IPS DF 6.9 (cell line): ENCODE measurements at regions not wholly inside any gene's neighbourhood (a gene's known extent, or its start where the extent isn't known, plus 50 kb on each side); places are given as distances from the start of the nearest gene placed in this dataset.
A peak's percentile ranks its signal among the peaks of the same experiment; 100 is the strongest.
"Not testable (repeated sequence)": the region's sequence is repeated elsewhere in the genome, so short reads cannot be mapped to it uniquely, and the experiment has no call there.

Experiments used
- DNase-seq: peaks from one replicate; pipeline ENCODE4 v3.0.0-alpha.2; 2013; ENCODE audit warnings: low read depth, low spot score
- H3K27ac ChIP-seq: one replicate; pipeline ENCODE4 v1.5.1; 2013; ENCODE audit warnings: low read length, control low read depth
- H3K27me3 ChIP-seq: 2 replicates; pipeline ENCODE4 v1.6.1; 2013; ENCODE audit warnings: mild to moderate bottlenecking, low read length; ENCODE audit not compliant: control insufficient read depth, insufficient read depth
- H3K36me3 ChIP-seq: 2 replicates; pipeline ENCODE4 v1.6.1; 2013; ENCODE audit warnings: low read length; ENCODE audit not compliant: control insufficient read depth, insufficient read depth
- H3K4me1 ChIP-seq: 2 replicates; pipeline ENCODE4 v1.6.1; 2013; ENCODE audit warnings: low read length; ENCODE audit not compliant: control insufficient read depth, insufficient read depth
- H3K4me3 ChIP-seq: 2 replicates; pipeline ENCODE4 v1.5.1; 2013; ENCODE audit warnings: mild to moderate bottlenecking, low read length
- H3K9me3 ChIP-seq: 2 replicates; pipeline ENCODE4 v1.6.1; 2013; ENCODE audit warnings: low read length, inconsistent platforms; ENCODE audit not compliant: control insufficient read depth, insufficient read depth
- WGBS: extraction: QIAGEN DNeasy Blood & Tissue Kit; methylation state at CpG from one replicate; pipeline ENCODE4 v1.1.7; 2013; ENCODE audit warnings: mixed read lengths, missing lambda C conversion rate; ENCODE audit not compliant: insufficient read length, insufficient coverage; 5-methylcytosine and 5-hydroxymethylcytosine counted together

DNA sequence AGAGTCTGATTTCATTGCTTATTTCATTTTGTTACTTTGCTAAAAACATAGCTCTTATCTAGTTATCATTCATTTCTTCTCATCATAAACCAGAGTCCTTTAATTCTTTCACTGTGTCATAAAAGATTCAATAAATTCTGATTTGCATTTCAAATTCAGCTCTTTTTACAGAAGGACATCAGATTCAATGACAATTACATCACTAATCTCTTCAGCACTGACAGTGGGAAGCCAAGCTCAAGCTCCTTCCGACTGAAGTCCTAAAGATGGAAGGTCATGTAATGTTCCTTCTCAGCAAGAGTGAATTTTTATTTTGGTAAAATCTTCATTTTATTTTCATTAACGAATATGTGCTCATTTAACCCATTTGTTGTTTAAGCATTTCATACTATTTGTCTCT is 530.7 kb upstream of the ADGRL2 start:
- no peak for DNase-seq
- Histone ChIP-seq H3K27ac (no peak overlapping the region), H3K4me3 (no peak overlapping the region), H3K36me3 (no peaks in the 10 kb centered on the region), H3K27me3 (no peaks in the 10 kb centered on the region), H3K4me1 (peaks cover 2% of the 10 kb centered on the region; the same call in 1 of the 2 replicates), H3K9me3 (no peaks in the 10 kb centered on the region)
- no CpG with 5 or more reads among the region's 2 CpGs for WGBS

DNA sequence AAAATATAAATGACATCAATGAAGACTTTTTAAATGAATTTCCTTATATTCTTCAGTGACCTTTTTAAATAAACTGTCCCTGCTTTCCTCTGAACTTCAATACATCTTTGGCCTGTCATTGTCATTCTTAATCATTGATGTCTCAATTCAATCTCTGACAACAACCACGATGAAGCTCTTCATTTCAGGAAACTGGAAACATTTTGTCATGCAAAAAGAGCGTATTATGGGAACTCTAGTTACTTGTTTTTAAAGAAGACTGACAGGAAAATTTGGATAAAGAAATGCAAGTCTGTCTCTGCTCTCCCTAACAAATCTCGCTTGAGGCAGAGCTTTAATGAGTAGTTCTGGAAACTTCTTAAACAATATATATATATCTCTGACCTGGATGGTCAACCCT is 535.8 kb upstream of the ADGRL2 start:
- WGBS: no CpG with 5 or more reads among the region's 3 CpGs
- no peak overlapping the region for H3K27ac ChIP-seq

DNA sequence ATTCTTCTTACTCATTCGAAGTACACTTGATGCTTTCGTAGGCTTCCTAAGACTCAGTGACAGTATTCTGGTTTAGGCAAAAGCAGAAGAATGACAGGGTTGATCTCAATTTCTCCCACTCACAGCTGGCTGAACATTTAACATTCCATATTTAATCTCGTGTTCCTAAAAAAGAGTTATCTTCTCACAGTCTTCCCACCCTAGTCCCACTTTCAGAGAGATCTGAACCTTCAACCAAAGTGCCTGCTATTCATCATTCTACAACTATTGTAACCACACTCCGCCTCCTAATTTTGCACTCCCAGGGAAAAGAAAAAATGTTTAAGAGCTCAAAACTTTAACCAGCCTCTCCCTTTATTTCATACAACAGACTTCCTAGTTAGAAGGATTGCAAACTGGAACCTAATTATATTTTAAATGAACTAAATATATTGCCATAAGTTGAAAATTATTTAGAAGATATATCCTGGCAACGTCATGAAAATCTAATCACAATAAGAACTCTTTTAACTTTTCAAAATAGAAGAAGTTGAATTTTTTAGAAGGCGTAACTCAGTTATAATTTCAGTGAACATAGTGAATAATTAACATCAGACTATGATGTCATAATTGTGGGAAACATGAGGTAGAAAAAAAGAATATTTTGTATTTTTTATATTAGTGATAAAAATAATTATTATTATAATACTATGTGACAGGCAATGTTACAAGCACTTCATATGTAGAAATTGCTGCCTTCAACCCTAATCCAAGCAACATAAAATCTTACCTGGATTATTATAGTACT is 540.9 kb upstream of the ADGRL2 start:
- Histone ChIP-seq H3K36me3 (no peaks in the 10 kb centered on the region), H3K27ac (no peak overlapping the region), H3K27me3 (no peaks in the 10 kb centered on the region), H3K9me3 (no peaks in the 10 kb centered on the region), H3K4me1 (no peaks in the 10 kb centered on the region), H3K4me3 (no peak overlapping the region)
- no peak for DNase-seq
- WGBS: no CpG with 5 or more reads among the region's 6 CpGs

More for the DNA sequence above, 535.8 kb upstream of the ADGRL2 start:
- no peaks in the 10 kb centered on the region for H3K9me3 ChIP-seq
- no peaks in the 10 kb centered on the region for H3K36me3 ChIP-seq
- DNase-seq: no peak
- no peak overlapping the region for H3K4me3 ChIP-seq
- H3K27me3 ChIP-seq: no peaks in the 10 kb centered on the region
- H3K4me1 ChIP-seq: peaks cover 2% of the 10 kb centered on the region; the same call in 1 of the 2 replicates

DNA sequence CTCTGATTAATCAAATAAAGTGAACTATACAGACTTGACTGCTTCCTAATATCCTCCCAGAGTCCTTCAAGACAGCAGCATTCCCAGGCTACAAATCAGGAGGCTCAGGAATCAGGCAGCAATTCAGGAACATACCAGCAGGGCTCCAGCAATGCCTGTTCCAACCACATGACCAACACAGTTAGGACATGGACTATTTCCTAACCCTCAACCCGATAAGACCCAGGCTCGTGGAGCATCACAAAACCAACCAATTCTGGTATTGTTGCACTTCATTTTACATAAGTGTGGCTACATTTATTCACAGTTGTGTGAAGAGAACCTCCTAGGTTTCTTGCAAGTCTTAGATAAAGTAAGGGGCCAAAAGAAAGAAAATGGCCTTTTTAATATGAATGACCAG is 546.2 kb upstream of the ADGRL2 start:
- Histone ChIP-seq H3K4me1 (peaks cover 1% of the 10 kb centered on the region; the same call in 1 of the 2 replicates), H3K4me3 (no peak overlapping the region), H3K27ac (no peak overlapping the region), H3K9me3 (no peaks in the 10 kb centered on the region), H3K27me3 (no peaks in the 10 kb centered on the region), H3K36me3 (no peaks in the 10 kb centered on the region)
- peak; percentile 60 for DNase-seq
- no CpG with 5 or more reads among the region's 2 CpGs for WGBS

DNA sequence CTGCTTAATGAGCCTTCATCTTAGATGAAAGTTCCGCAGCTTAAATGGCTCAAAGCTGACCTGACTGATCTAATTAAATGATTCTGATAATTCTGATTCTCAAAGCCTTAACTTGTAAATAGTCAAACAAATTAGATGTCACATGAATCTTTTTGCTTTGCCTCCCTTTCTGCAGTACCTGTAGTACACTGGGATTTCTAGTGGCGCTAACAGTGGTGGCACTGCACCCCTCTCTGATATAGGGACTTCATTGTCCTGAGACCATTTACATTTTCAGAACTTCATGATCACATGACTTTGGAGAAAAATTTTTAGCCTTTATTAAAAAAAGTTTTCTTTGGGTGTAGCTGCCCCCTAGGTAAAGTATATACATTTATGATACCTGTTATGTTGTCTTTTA is 546.7 kb upstream of the ADGRL2 start:
- H3K36me3 ChIP-seq: no peaks in the 10 kb centered on the region; the same call in 1 of the 2 replicates
- no peak overlapping the region for H3K27ac ChIP-seq
- no peaks in the 10 kb centered on the region for H3K9me3 ChIP-seq
- no peaks in the 10 kb centered on the region for H3K27me3 ChIP-seq
- no CpG with 5 or more reads among the region's 2 CpGs for WGBS
- H3K4me1 ChIP-seq: peaks cover 1% of the 10 kb centered on the region; the same call in 1 of the 2 replicates
- DNase-seq: no peak
- no peak overlapping the region for H3K4me3 ChIP-seq

DNA sequence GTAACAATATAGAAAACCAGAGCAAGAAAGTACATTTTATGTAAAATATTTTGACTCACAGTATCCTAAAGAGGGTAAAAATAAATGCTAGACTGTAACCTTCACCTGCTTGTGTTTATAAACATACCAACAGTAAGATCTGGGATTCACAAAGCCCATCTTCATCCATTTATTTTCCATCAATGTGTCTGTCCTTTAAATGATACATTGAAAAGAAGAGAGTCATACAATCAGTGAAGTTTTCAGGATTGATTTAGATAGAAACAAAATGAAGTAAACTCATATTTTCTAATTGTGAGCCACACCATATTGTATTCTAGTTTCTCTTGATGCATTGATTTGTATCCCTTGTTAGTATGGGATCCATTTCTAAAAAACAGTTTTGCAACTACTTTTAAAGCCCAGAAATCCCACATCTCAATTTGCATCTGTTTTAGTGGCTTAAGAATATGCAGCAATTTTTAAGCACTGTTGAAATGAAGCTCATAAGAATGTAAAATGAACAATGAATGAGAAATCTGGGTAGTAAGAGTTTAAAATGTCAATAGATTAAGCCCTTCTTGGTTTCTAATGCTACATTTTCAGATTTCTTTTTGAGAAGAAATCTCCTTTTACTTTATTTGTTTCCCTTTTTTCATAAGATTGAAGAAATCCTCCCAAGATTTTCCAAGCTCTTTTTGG is 548.1 kb upstream of the ADGRL2 start:
- no peak overlapping the region for H3K27ac ChIP-seq
- DNase-seq: no peak
- peaks cover 1% of the 10 kb centered on the region; the same call in 1 of the 2 replicates for H3K4me1 ChIP-seq
- no peaks in the 10 kb centered on the region for H3K9me3 ChIP-seq
- no peak overlapping the region for H3K4me3 ChIP-seq
- no peaks in the 10 kb centered on the region for H3K27me3 ChIP-seq
- H3K36me3 ChIP-seq: no peaks in the 10 kb centered on the region; the same call in 1 of the 2 replicates

DNA sequence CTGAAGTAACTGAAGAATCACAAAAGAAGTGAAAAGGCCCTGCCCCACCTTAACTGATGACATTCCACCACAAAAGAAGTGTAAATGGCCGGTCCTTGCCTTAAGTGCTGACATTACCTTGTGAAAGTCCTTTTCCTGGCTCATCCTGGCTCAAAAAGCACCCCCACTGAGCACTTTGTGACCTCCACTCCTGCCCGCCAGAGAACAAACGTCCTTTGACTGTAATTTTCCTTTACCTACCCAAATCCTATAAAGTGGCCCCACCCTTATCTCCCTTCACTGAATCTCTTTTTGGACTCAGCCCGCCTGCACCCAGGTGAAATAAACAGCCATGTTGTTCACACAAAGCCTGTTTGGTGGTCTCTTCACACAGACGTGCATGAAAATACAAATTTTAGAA is 549.9 kb upstream of the ADGRL2 start:
- H3K36me3 ChIP-seq, H3K27me3 ChIP-seq, H3K4me1 ChIP-seq, H3K4me3 ChIP-seq, H3K9me3 ChIP-seq, DNase-seq: not testable (repeated sequence)
- peak overlapping the region; percentile 22 for H3K27ac ChIP-seq
- WGBS: no CpG with 5 or more reads among the region's 5 CpGs

DNA sequence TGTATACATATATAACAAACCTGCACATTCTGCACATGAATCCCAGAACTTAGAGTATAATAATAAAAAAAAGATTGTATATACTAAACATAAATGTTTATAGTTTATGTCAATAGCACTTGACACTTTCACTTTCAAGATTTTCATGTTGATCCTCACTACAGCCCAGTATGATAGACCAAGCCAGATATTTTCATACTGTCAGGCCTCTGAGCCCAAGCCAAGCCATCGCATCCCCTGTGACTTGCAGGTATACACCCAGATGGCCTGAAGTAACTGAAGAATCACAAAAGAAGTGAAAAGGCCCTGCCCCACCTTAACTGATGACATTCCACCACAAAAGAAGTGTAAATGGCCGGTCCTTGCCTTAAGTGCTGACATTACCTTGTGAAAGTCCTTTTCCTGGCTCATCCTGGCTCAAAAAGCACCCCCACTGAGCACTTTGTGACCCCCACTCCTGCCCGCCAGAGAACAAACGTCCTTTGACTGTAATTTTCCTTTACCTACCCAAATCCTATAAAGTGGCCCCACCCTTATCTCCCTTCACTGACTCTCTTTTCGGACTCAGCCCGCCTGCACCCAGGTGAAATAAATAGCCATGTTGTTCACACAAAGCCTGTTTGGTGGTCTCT is 555.5 kb upstream of the ADGRL2 start:
- not testable (repeated sequence) for H3K4me1 ChIP-seq, DNase-seq, H3K9me3 ChIP-seq, H3K27me3 ChIP-seq, H3K27ac ChIP-seq, H3K36me3 ChIP-seq
- no CpG with 5 or more reads among the region's 6 CpGs for WGBS
- H3K4me3 ChIP-seq: peak overlapping the region; percentile 45; the same call in 1 of the 2 replicates

DNA sequence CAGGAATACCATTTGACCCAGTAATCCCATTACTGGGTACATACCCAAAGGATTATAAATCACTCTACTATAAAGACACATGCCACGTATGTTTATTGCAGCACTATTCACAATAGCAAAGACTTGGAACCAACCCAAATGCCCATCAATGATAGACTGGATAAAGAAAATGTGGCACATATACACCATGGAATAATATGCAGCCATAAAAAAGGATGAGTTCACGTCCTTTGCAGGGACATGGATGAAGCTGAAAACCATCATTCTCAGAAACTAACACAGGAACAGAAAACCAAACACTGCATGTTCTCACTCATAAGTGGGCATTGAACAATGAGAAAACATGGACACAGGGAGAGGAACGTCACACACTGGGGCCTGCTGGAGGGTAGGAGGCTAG is 556.1 kb upstream of the ADGRL2 start:
- WGBS: no CpG with 5 or more reads among the region's 3 CpGs
- not testable (repeated sequence) for DNase-seq, H3K4me3 ChIP-seq, H3K27me3 ChIP-seq, H3K9me3 ChIP-seq, H3K36me3 ChIP-seq, H3K4me1 ChIP-seq, H3K27ac ChIP-seq

DNA sequence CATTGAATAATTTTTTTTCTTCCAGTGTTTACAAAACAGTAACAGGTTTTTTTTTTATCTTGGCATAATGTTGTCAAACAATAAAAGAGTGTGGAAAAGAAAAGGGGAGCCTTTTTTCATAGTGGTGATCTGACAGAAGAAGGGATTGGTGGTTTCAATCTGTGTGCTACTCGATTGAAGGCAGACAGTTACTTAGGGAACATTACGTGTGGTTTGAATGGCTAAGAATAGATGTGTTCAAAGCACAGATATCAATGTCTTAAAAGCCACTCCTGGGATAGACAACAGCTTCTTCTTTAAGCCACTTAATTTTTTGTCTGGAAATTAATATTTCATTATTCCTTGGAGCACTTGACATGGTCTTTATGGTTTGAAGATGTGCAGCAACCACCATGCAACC is 558.6 kb upstream of the ADGRL2 start:
- Histone ChIP-seq H3K4me1 (peaks cover 5% of the 10 kb centered on the region; the same call in 1 of the 2 replicates), H3K36me3 (no peaks in the 10 kb centered on the region), H3K27ac (no peak overlapping the region), H3K4me3 (no peak overlapping the region), H3K9me3 (no peaks in the 10 kb centered on the region), H3K27me3 (no peaks in the 10 kb centered on the region)
- no CpG with 5 or more reads among the region's 2 CpGs for WGBS
- no peak for DNase-seq
